ENCODE measurements at regions not wholly inside any gene's neighbourhood (a gene's known extent, or its start where the extent isn't known, plus 50 kb on each side); places are given as distances from the start of the nearest gene placed in this dataset.

DNA sequence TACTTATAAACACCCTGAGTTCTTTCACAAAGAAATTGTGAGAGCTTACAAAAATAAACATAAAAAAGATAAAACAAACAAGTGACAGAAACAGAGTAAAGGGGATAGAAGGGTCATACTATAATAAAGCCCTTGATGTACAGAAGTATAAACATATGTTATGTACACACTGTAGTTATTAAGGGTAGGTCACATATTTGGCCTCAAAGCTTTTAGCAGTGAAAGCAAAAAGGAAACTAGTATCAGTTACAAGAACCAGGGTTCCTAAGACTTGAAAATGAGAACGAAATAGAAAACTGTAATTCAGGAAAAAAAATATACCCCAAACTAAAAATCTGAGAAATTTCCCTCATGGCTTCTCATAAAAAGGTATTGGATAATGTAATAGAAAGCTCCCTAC lies 380.6 kb downstream of the HDGFL1 start (continued):
- TF ChIP-seq, protein P1, sequence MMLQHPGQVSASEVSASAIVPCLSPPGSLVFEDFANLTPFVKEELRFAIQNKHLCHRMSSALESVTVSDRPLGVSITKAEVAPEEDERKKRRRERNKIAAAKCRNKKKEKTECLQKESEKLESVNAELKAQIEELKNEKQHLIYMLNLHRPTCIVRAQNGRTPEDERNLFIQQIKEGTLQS (IDR thresholded peaks at IDR 0.05) = no peak
- TF ChIP-seq SIN3A (IDR thresholded peaks at IDR 0.05; ENCODE audit: low read depth) (no peak), CEBPB (IDR thresholded peaks at IDR 0.05; ENCODE audit: low read depth) (no peak)

DNA sequence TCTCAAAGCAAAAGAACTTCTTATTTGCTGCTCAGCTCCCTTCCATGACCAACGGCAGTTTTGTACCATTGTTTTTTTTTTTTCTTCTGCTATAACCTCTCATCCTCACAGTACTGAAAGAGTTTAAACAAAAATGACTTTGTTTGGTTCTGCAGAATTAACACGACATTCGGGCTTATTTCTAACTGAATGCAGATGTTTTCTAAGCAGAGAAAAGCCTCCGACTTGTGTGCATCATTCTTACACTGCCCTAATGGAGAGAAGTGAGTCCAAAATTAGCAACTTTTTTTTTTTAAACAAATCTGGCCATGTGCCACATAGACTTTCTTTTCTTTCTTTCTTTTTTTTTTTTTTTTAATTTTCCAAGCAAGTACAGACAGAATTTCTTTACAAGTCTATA lies 382.7 kb downstream of the HDGFL1 start:
- Histone ChIP-seq H3K27me3 (ENCODE audit: insufficient read depth, low read length) (no peaks in the 10 kb centered on the region), H3K4me3 (replicated peaks in 1 of 2; ENCODE audit: low read depth in 1 of 2, low read length in 2 of 2) (no peak overlapping the region), H3K9me3 (ENCODE audit: control insufficient read depth in 1 of 2, insufficient read depth in 1 of 2, low read depth in 1 of 2, low read length in 2 of 2) (no peaks in the 10 kb centered on the region; a peak in 1 of 4 replicates), H3K27ac (ENCODE audit: low read depth, low read length) (no peak overlapping the region), H3K9me2 (ENCODE audit: insufficient read depth) (no peaks in the 10 kb centered on the region), H2AFZ (ENCODE audit: low read depth, low read length, poor library complexity, severe bottlenecking) (no peak overlapping the region), H3K4me2 (ENCODE audit: low read length) (no peak overlapping the region), H4K20me1 (ENCODE audit: insufficient read depth) (no peaks in the 10 kb centered on the region), H3K4me1 (ENCODE audit: control insufficient read depth in 1 of 2, insufficient read depth in 2 of 2, low read length in 2 of 2) (no peaks in the 10 kb centered on the region), H3K79me2 (ENCODE audit: insufficient read depth, low read length) (no peaks in the 10 kb centered on the region), H3K9ac (ENCODE audit: low read length) (no peak overlapping the region), H3K36me3 (ENCODE audit: control insufficient read depth in 1 of 2, insufficient read depth in 2 of 2, low read length in 2 of 2) (no peaks in the 10 kb centered on the region)
- ChIA-PET POLR2A (no interaction called here), CTCF (no interaction called here), RAD21 (ENCODE audit: low non-redundant PET in 1 of 2, low total read pairs in 2 of 2, uncharacterized antibody in 2 of 2, unreplicated experiment in 2 of 2) (no interaction called here)
- DNase-seq (ENCODE audit: low read depth, low spot score) (no peak), ATAC-seq (no peak)
- no TSS peak for BruUV-seq (replicated peaks)
- intact Hi-C loops (cut with micrococcal nuclease) = no loop called here
- TF ChIP-seq, protein P2, sequence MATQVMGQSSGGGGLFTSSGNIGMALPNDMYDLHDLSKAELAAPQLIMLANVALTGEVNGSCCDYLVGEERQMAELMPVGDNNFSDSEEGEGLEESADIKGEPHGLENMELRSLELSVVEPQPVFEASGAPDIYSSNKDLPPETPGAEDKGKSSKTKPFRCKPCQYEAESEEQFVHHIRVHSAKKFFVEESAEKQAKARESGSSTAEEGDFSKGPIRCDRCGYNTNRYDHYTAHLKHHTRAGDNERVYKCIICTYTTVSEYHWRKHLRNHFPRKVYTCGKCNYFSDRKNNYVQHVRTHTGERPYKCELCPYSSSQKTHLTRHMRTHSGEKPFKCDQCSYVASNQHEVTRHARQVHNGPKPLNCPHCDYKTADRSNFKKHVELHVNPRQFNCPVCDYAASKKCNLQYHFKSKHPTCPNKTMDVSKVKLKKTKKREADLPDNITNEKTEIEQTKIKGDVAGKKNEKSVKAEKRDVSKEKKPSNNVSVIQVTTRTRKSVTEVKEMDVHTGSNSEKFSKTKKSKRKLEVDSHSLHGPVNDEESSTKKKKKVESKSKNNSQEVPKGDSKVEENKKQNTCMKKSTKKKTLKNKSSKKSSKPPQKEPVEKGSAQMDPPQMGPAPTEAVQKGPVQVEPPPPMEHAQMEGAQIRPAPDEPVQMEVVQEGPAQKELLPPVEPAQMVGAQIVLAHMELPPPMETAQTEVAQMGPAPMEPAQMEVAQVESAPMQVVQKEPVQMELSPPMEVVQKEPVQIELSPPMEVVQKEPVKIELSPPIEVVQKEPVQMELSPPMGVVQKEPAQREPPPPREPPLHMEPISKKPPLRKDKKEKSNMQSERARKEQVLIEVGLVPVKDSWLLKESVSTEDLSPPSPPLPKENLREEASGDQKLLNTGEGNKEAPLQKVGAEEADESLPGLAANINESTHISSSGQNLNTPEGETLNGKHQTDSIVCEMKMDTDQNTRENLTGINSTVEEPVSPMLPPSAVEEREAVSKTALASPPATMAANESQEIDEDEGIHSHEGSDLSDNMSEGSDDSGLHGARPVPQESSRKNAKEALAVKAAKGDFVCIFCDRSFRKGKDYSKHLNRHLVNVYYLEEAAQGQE (IDR thresholded peaks at IDR 0.05; ENCODE audit: low read depth) = no peak
- TF ChIP-seq YY1 (IDR thresholded peaks at IDR 0.05; ENCODE audit: extremely low read depth, insufficient replicate concordance, low read depth, low read length) (no peak), TCF7L2 (IDR thresholded peaks at IDR 0.05; ENCODE audit: borderline replicate concordance, extremely low read depth, insufficient read depth, insufficient read length) (no peak), EZH2 (IDR thresholded peaks at IDR 0.05) (no peak), JUND (IDR thresholded peaks at IDR 0.05) (no peak), CEBPB (IDR thresholded peaks at IDR 0.05; ENCODE audit: low read depth) (no peak), SP1 (IDR thresholded peaks at IDR 0.05; ENCODE audit: low read depth) (no peak), ZFX (IDR thresholded peaks at IDR 0.05) (no peak), FOSL1 (IDR thresholded peaks at IDR 0.05; ENCODE audit: low read depth) (no peak), POLR2A (IDR thresholded peaks at IDR 0.05; ENCODE audit: borderline replicate concordance, extremely low read depth, insufficient read depth, insufficient read length) (no peak)
- TF ChIP-seq, protein P3, sequence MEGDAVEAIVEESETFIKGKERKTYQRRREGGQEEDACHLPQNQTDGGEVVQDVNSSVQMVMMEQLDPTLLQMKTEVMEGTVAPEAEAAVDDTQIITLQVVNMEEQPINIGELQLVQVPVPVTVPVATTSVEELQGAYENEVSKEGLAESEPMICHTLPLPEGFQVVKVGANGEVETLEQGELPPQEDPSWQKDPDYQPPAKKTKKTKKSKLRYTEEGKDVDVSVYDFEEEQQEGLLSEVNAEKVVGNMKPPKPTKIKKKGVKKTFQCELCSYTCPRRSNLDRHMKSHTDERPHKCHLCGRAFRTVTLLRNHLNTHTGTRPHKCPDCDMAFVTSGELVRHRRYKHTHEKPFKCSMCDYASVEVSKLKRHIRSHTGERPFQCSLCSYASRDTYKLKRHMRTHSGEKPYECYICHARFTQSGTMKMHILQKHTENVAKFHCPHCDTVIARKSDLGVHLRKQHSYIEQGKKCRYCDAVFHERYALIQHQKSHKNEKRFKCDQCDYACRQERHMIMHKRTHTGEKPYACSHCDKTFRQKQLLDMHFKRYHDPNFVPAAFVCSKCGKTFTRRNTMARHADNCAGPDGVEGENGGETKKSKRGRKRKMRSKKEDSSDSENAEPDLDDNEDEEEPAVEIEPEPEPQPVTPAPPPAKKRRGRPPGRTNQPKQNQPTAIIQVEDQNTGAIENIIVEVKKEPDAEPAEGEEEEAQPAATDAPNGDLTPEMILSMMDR (IDR thresholded peaks at IDR 0.05 in 2 of 3, conservative IDR thresholded peaks at IDR 0.05 in 1 of 3; ENCODE audit: borderline replicate concordance in 1 of 3, insufficient read depth in 1 of 3, low read depth in 2 of 3, low read length in 2 of 3) = no peak
- TF ChIP-seq, protein P1 (IDR thresholded peaks at IDR 0.05) = no peak
- TF ChIP-seq, protein P4, sequence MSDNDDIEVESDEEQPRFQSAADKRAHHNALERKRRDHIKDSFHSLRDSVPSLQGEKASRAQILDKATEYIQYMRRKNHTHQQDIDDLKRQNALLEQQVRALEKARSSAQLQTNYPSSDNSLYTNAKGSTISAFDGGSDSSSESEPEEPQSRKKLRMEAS (IDR thresholded peaks at IDR 0.05) = no peak
